NCI-H2227 (cell line): ENCODE measurements at regions not wholly inside any gene's neighbourhood (a gene's known extent, or its start where the extent isn't known, plus 50 kb on each side); places are given as distances from the start of the nearest gene placed in this dataset.
A peak's percentile ranks its signal among the peaks of the same experiment; 100 is the strongest.

Source experiments
- DNase-seq: peaks from one replicate; lab custom pipeline; 2025; ENCODE audit not compliant: unreplicated experiment; lab: John Stamatoyannopoulos, UW

- no peak for DNase-seq
These were observed 160.9 kb upstream of the SYT6 start for GRCh38 chr1:114314576-114314975.

- DNase-seq = no peak
These were observed 160.4 kb upstream of the SYT6 start for GRCh38 chr1:114314098-114314497.

- DNase-seq = no peak
These were observed 157.1 kb upstream of the SYT6 start for GRCh38 chr1:114310695-114311271.

GRCh38 chr1:114302821-114303220, 149.2 kb upstream of the SYT6 start:
- DNase-seq = no peak

DNA sequence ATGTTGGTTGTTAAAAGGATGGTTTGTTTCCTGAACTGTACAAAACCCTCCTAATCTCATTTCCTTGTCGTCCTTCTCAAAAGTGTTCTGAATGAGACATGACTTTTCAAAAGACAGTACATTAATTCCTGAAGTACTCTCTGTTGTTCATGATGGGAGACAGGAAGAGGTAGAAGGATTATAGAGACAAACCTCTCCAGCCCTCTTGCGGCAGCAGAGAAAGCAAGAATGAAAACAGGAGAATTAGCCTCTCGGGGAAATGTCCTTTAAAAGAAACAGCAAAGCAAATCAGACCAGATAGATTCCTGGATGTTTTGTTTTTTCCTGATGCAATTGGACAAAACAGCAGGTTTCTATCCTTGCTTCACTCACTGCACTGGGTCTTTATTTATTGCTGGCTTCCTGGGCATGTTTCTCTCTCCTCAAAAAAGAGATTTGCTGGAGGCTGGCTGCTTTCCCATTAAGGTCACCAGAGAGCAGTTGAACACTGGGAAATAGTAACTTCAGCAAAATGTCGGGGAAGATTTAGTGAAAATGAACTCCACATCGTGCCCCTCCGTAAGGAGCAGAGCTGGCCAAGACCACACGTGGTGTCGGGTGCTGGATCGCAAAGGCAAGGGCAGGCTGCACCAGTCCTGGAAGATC, 145.8 kb upstream of the SYT6 start:
- DNase-seq = no peak

GRCh38 chr1:114298008-114298407, 144.3 kb upstream of the SYT6 start:
- DNase-seq = no peak

- DNase-seq = no peak
These were observed 142.7 kb upstream of the SYT6 start for GRCh38 chr1:114296413-114296812.

DNA sequence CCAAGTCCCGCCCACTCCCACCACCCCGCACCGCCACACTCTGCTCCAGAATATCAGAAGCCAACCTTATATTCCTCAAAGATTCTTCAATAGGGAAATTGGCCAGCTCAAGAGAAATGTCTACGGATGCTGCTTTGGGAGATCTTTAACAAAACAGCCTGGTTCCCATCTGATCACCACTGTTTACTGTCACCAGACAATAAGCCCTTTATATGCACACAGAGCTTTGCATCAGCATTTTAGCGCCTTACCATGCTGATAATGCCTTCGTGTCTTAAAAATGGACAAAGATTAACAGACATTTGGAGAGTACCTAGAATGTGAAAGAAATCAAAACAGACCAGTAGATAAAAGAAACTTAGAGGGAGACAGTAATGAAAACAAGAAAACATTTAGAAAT, 141.7 kb upstream of the SYT6 start:
- no peak for DNase-seq

- DNase-seq = no peak
These were observed 139.2 kb upstream of the SYT6 start for GRCh38 chr1:114292835-114293234.

GRCh38 chr1:114292194-114292593, 138.5 kb upstream of the SYT6 start:
- no peak for DNase-seq

DNA sequence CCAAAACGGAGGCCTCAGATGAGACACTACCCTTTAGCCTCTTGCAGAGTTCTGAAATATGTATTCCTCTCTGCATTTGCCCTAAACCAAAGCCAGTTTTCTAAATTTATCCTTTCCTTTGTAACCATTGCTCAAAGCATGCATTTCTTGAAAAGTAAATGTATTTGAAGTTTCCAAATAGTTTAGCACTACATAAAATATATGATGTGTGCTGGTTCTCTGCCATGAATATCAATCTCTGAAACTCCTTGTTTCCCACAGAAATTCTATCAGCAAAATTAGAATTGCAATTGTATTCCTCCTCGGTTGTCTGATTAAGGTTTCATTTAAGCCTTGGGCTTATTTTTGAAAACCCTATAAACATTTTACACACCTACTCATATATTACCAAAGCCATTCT, 137.1 kb upstream of the SYT6 start:
- no peak for DNase-seq

DNA sequence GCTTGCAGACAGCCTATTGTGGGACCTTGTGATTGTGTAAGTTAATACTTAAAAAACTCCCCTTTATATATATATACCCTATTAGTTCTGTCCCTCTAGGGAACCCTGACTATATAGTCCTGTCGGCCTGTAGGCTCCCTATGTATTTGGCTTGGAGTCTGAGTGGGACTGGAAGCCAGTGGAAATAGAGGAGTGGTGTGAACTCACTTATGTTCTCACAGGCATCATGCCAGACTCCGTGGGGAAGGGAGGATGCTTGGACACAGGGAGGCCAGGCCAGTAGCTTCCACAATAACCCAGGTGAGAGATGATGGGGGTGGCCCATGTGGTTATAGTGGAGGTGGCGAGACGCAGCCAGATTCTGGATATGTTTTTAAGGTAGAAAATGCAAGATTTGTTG, 136.7 kb upstream of the SYT6 start:
- no peak for DNase-seq

GRCh38 chr1:114289824-114290223, 136.2 kb upstream of the SYT6 start:
- no peak for DNase-seq

GRCh38 chr1:114289306-114289705, 135.6 kb upstream of the SYT6 start:
- no peak for DNase-seq

GRCh38 chr1:114286960-114287359, 133.3 kb upstream of the SYT6 start:
- no peak for DNase-seq

- no peak for DNase-seq
These were observed 132.5 kb upstream of the SYT6 start for GRCh38 chr1:114286179-114286578.

DNA sequence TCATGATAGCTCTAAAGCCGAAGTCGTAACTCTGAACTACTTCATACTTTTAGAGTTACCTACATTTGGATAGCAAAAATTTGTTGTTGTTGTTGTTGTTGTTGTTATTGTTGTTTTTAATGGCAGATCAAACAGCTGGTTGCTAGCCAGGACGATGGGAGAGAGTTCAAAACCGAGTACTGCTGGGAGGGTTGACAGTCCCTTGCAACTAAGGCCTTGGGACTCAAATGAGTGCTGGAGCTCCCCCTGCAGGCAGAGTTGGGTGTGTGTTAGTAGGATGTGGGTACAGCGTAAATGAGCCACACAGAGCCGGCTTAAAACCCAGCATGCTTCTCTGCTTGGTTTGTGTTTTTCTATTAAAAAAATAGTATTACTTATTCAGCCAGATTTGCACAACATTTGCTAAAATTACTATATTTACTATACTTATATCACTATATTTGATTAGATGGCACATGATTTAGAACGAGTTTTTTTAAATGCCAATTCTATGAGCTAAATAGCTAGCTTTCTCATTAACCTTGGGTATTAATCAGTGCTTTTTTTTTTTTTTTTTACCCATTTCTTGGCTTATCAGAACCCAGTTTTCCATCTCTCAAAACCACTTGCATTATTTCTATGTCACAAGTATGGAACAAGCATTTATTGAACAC, 129.2 kb upstream of the SYT6 start:
- peak; percentile 87 for DNase-seq

GRCh38 chr1:114278911-114279310, 125.2 kb upstream of the SYT6 start:
- DNase-seq = no peak

DNA sequence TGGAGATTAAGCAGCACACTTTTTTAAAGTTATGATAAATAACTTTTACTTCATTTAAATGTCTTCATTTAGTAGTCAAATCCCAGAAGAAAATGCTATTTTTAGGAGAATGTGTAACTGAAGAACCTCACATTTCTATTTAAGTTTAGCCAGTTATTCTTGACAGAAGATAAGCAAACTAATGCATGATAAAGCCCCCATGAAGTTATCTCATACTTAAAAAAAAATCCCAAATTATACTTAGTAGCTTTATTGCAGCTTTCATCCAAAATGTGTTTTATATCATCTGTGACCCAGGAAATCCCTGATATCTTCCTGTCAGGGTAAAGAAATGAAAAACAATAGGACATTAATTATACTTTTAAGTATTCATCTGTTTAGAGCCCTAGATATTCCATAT, 124.8 kb upstream of the SYT6 start:
- no peak for DNase-seq

DNA sequence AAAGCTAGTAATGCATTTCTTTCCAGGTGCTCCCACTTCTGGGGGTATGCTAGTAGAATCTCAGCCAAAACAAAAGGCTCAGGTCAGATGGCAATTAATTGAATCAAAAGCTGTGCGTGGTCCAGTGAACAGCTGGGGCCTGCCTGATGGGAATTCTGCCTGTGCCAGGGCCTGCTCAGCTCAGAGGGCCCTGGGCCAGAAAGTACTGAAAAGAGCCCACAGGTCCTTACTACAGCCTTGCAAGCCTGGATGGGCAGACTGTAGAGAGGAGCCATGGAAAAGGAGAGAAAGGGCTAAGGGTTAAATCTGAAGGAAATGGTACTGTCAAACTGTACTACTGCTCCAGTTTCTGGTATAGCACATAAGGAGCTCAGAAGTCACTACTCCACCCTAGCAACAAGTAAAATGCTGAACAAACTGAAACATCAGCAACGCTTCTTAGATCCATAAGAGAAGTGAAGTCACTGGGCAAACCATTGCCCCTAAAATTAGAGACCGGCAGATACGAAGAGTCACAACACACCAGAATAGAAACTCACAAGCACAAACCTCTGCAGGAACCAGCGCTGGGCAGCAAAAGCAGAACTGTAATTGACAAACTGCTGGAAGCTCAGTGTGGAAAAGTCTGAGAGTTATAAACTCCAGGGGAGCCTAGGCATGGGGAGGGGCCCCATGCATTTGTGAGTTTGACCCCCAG, 121.1 kb upstream of the SYT6 start:
- no peak for DNase-seq

DNA sequence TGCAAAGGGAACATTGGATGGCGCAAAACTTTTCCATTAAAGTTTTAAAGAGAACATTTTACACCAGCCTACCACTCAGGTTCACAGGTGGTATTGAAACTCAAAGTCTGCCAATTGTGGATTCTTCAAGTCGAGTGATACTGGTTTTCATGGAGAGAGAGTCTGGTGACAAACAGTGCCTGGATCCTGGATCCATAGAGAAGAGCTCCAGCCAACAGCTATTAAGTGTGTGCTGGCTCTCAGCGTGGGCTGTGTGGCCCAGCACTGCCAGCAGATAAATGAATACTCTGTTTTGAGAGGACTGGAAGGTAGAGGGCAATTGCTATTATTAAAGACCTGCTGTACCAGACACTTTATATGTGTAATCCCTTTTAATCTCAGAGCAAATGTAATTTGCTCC, 118.9 kb upstream of the SYT6 start:
- DNase-seq = no peak

DNA sequence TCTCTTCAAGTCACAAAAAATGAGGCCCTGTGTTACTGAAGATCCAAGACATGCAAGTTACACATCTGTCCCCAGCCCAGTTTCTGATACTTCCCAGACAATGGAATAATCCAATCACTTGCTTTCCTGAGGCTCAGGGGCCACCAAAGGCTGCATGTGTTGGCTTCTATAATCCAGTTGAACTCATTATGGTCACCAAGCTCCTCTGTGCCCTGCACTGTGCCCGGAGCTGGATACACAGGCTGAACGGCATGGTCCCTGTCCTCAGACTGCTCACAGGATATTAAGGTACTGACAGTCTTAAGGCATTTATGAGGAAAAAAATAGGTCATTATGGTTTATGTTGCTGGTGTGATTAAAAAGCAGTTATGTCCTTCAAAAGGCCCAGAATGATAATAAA, 117.0 kb upstream of the SYT6 start:
- no peak for DNase-seq
